ENCODE measurements at regions not wholly inside any gene's neighbourhood (a gene's known extent, or its start where the extent isn't known, plus 50 kb on each side); places are given as distances from the start of the nearest gene placed in this dataset.

DNA sequence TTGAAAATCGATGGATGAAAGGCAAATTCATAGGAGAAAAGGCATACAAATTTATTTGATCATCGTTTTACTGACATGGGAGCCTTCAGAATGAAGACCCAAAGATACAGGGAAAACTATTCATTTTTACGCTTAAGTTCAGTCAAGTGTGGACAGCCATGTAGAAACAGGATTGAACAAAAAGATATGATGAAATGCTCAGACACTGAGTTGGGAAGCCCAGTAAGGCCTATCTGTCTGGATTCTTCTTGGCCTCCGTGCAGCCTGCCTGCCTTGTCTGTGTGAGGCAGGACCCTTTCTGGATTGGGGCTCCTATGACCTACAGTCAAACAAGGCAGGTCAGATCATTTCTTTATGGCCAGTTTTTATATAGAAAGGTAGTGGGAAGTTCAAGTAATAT, 203.8 kb upstream of the MYL2 start:
- TF ChIP-seq EP300 (IDR thresholded peaks at IDR 0.05): no peak
- TF ChIP-seq POLR2A (IDR thresholded peaks at IDR 0.05): no peak
- TF ChIP-seq, protein P1, sequence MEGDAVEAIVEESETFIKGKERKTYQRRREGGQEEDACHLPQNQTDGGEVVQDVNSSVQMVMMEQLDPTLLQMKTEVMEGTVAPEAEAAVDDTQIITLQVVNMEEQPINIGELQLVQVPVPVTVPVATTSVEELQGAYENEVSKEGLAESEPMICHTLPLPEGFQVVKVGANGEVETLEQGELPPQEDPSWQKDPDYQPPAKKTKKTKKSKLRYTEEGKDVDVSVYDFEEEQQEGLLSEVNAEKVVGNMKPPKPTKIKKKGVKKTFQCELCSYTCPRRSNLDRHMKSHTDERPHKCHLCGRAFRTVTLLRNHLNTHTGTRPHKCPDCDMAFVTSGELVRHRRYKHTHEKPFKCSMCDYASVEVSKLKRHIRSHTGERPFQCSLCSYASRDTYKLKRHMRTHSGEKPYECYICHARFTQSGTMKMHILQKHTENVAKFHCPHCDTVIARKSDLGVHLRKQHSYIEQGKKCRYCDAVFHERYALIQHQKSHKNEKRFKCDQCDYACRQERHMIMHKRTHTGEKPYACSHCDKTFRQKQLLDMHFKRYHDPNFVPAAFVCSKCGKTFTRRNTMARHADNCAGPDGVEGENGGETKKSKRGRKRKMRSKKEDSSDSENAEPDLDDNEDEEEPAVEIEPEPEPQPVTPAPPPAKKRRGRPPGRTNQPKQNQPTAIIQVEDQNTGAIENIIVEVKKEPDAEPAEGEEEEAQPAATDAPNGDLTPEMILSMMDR (IDR thresholded peaks at IDR 0.05): no peak
